A549 (cell line): ENCODE measurements at regions not wholly inside any gene's neighbourhood (a gene's known extent, or its start where the extent isn't known, plus 50 kb on each side); places are given as distances from the start of the nearest gene placed in this dataset.

Experiments used
- ATAC-seq, 2 experiments: fragments of 200-7000 bp in 1 of 2; fragments of >200 bp in 1 of 2; cut with Nextera tagmentation in 1 of 2; cut with Tn5 transposase in 1 of 2; 3 replicates each; pipeline versions ENCODE4 v1.8.0 to v1.9.1; 2018 to 2020; ENCODE audit warnings: mild to moderate bottlenecking in 1 of 2, moderate library complexity in 1 of 2
- CTCF ChIA-PET: fragments of 300-600 bp; sonication (Branson Sonifier 250); formaldehyde crosslinking; extraction: SDS; loops from one replicate; lab custom pipeline; 2021; ENCODE audit warnings: antibody characterized with exemption, inconsistent platforms; lab: Yijun Ruan, JAX
- POLR2A ChIA-PET: fragments of 350-600 bp; formaldehyde crosslinking; extraction: SDS; loops from one replicate; lab custom pipeline; 2021; ENCODE audit warnings: antibody characterized with exemption, inconsistent platforms; lab: Yijun Ruan, JAX
- DNase-seq, 2 experiments: peaks; one replicate each; pipeline versions ENCODE4 v3.0.0 to v3.0.0-alpha.2; 2011 to 2016; ENCODE audit warnings: low read depth in 1 of 2, low spot score in 1 of 2
- FAIRE-seq: peaks from 2 replicates; lab custom pipeline; 2011; peaks lifted over from hg19 to GRCh38; lab: Jason Lieb, UNC
- H3K27ac ChIP-seq, 2 experiments: fragments of >200 bp; sonication (Bioruptor Twin); formaldehyde crosslinking; 3 replicates each; pipeline ENCODE4 v1.5.1; 2016 to 2017
- H3K4me1 ChIP-seq: fragments of >200 bp; sonication (Bioruptor Twin); formaldehyde crosslinking; 3 replicates; pipeline ENCODE4 v1.6.1; 2016
- H3K4me2 ChIP-seq: fragments of >200 bp; sonication (Bioruptor Twin); formaldehyde crosslinking; 3 replicates; pipeline ENCODE4 v1.6.1; 2016
- H3K4me3 ChIP-seq: fragments of >200 bp; sonication (Bioruptor Twin); formaldehyde crosslinking; 3 replicates; pipeline ENCODE4 v1.5.1; 2016
- H3K9me3 ChIP-seq: fragments of >200 bp; sonication (Bioruptor Twin); formaldehyde crosslinking; 3 replicates; pipeline ENCODE4 v1.6.1; 2016
- ATOH8 ChIP-seq: fragments of 250-450 bp; sonication (Bioruptor Pico); IDR thresholded peaks from 2 replicates; pipeline ENCODE4 v1.5.0; 2020; ENCODE audit warnings: low read depth, mild to moderate bottlenecking, moderate library complexity
- CBX8 ChIP-seq: fragments of 200-600 bp; sonication (generic); IDR thresholded peaks from 2 replicates; pipeline ENCODE4 v1.6.1; 2016
- EHF ChIP-seq: fragments of 250-450 bp; sonication (Bioruptor Pico); IDR thresholded peaks from 2 replicates; pipeline ENCODE4 v1.5.0; 2020; ENCODE audit warnings: mild to moderate bottlenecking
- EHMT2 ChIP-seq: fragments of 200-600 bp; sonication (generic); IDR thresholded peaks from 2 replicates; pipeline ENCODE4 v1.6.1; 2016; ENCODE audit warnings: antibody characterized with exemption, low read depth, mild to moderate bottlenecking, moderate library complexity
- GATA3 ChIP-seq: IDR thresholded peaks from 2 replicates; pipeline ENCODE4 v1.6.1; 2012; ENCODE audit warnings: borderline replicate concordance
- HDAC2 ChIP-seq: fragments of 200-600 bp; sonication (generic); IDR thresholded peaks from 2 replicates; pipeline ENCODE4 v1.6.1; 2016
- HMGXB4 ChIP-seq: fragments of 250-450 bp; sonication (Bioruptor Pico); IDR thresholded peaks from 2 replicates; pipeline ENCODE4 v1.5.0; 2021; ENCODE audit warnings: mild to moderate bottlenecking, moderate library complexity, borderline replicate concordance
- HOXB13 ChIP-seq: fragments of 250-450 bp; sonication (Bioruptor Pico); IDR thresholded peaks from 2 replicates; pipeline ENCODE4 v1.5.0; 2020; ENCODE audit warnings: low read depth, mild to moderate bottlenecking, moderate library complexity
- HOXB5 ChIP-seq: fragments of 250-450 bp; sonication (Bioruptor Pico); IDR thresholded peaks from 2 replicates; pipeline ENCODE4 v1.5.0; 2020; ENCODE audit warnings: mild to moderate bottlenecking, moderate library complexity
- JUNB ChIP-seq: fragments of >200 bp; sonication (Bioruptor Twin); formaldehyde crosslinking; IDR thresholded peaks from 2 replicates; pipeline ENCODE4 v1.6.1; 2016
- KDM5A ChIP-seq: fragments of 200-600 bp; sonication (generic); IDR thresholded peaks from 2 replicates; pipeline ENCODE4 v1.6.1; 2016; ENCODE audit warnings: antibody characterized with exemption, mild to moderate bottlenecking
- MAFK ChIP-seq: fragments of 450-650 bp; IDR thresholded peaks from 2 replicates; pipeline ENCODE4 v1.6.1; 2014; ENCODE audit not compliant: partially characterized antibody
- MAZ ChIP-seq: fragments of 150-350 bp; IDR thresholded peaks from 2 replicates; pipeline ENCODE4 v1.6.1; 2014; ENCODE audit warnings: antibody characterized with exemption, low read depth, low read length, borderline replicate concordance
- MYC ChIP-seq: IDR thresholded peaks from 2 replicates; pipeline ENCODE4 v1.6.1; 2012; ENCODE audit warnings: mild to moderate bottlenecking, inconsistent platforms, low read length, improper control_type of control experiment, borderline replicate concordance
- NFE2L2 ChIP-seq: fragments of 150-350 bp; conservative IDR thresholded peaks from 2 replicates; pipeline ENCODE4 v1.6.1; 2014; ENCODE audit warnings: low read length
- NR3C1 ChIP-seq: fragments of >200 bp; sonication (Bioruptor Twin); formaldehyde crosslinking; IDR thresholded peaks from 3 replicates; pipeline ENCODE4 v1.6.1; 2017
- PBX3 ChIP-seq: IDR thresholded peaks from 2 replicates; pipeline ENCODE4 v1.6.1; 2012
- POLR2AphosphoS2 ChIP-seq: conservative IDR thresholded peaks from 2 replicates; pipeline ENCODE4 v1.6.1; 2012; ENCODE audit warnings: low read length, improper control_type of control experiment, inconsistent platforms
- RARB ChIP-seq: fragments of 250-450 bp; sonication (Bioruptor Pico); IDR thresholded peaks from 2 replicates; pipeline ENCODE4 v1.8.0; 2021; ENCODE audit warnings: mild to moderate bottlenecking, moderate library complexity
- RCOR1 ChIP-seq: fragments of 150-350 bp; IDR thresholded peaks from 2 replicates; pipeline ENCODE4 v1.6.1; 2014; ENCODE audit warnings: antibody characterized with exemption, low read length, low read depth
- TP53 ChIP-seq: fragments of 250-450 bp; sonication (Bioruptor Pico); IDR thresholded peaks from 2 replicates; pipeline ENCODE4 v1.5.0; 2021; ENCODE audit warnings: mild to moderate bottlenecking, moderate library complexity
- USF2 ChIP-seq: fragments of 450-650 bp; IDR thresholded peaks from 2 replicates; pipeline ENCODE4 v1.6.1; 2014; ENCODE audit warnings: antibody characterized with exemption
- ZFP36 ChIP-seq: fragments of 450-650 bp; IDR thresholded peaks from 2 replicates; pipeline ENCODE4 v1.6.1; 2014; ENCODE audit warnings: borderline replicate concordance; ENCODE audit not compliant: partially characterized antibody
- ZNF302 ChIP-seq: fragments of 250-450 bp; sonication (Bioruptor Pico); IDR thresholded peaks from 2 replicates; pipeline ENCODE4 v1.9.0; 2021; ENCODE audit warnings: inconsistent platforms, mild to moderate bottlenecking, moderate library complexity
- WGBS: methylation state at CpG from one replicate; pipeline ENCODE4 v1.1.6; 2017; ENCODE audit errors: missing lambda C conversion rate; 5-methylcytosine and 5-hydroxymethylcytosine counted together

- CTCF ChIA-PET, result interaction anchor here (0.6 to 1.3 kb wide), 3 partner anchors 10 to 796 kb away, joined by 3 to 4 read pairs (median 3); no protein-coding TSS in a partner anchor
- H3K27ac ChIP-seq, result no peak overlapping the region
These were observed 1399.0 kb upstream of the ZEB2 start for GRCh38 chr2:145918951-145919350.

GRCh38 chr2:145916799-145917198 lies 1396.9 kb upstream of the ZEB2 start:
- TF ChIP-seq KDM5A, result no peak
- TF ChIP-seq MAFK, result peak; percentile 51
- no peak overlapping the region for H3K4me2 ChIP-seq
- ChIA-PET CTCF (interaction anchor here (0.6 kb wide), 1 partner anchor 139 kb away, joined by 5 read pairs; no protein-coding TSS in a partner anchor), POLR2A (no interaction called here)
- no peak for FAIRE-seq
- no peak for ATAC-seq
- no peaks in the 10 kb centered on the region for H3K9me3 ChIP-seq
- DNase-seq, result no peak
- 65% methylated on average over 5 of the region's 5 CpGs for WGBS
- no peaks in the 10 kb centered on the region for H3K4me1 ChIP-seq
- no peak overlapping the region for H3K4me3 ChIP-seq
- no peak overlapping the region for H3K27ac ChIP-seq

More at GRCh38 chr2:145918951-145919350, 1399.0 kb upstream of the ZEB2 start:
- no peak for ATAC-seq
- no peaks in the 10 kb centered on the region for H3K4me1 ChIP-seq
- POLR2A ChIA-PET, result no interaction called here
- FAIRE-seq, result no peak
- H3K9me3 ChIP-seq, result no peaks in the 10 kb centered on the region
- DNase-seq, result no peak
- no peak overlapping the region for H3K4me2 ChIP-seq
- TF ChIP-seq POLR2AphosphoS2 (no peak), GATA3 (no peak), TP53 (CRISPR knock-in tag) (no peak), HOXB13 (CRISPR knock-in tag) (no peak), HOXB5 (CRISPR knock-in tag) (no peak), RARB (CRISPR knock-in tag) (no peak), PBX3 (no peak), MYC (no peak), USF2 (no peak), NR3C1 (no peak), RCOR1 (no peak)
- no peak overlapping the region for H3K4me3 ChIP-seq
- 76% methylated on average over 1 of the region's 1 CpG for WGBS

- WGBS, result 19% methylated on average over 4 of the region's 4 CpGs
- FAIRE-seq (no peak), ATAC-seq (no peak), DNase-seq (no peak)
- H3K27ac ChIP-seq, result no peak overlapping the region
- TF ChIP-seq MYC (no peak), ZFP36 (no peak), JUNB (no peak), CBX8 (no peak), EHMT2 (no peak), MAZ (no peak), ATOH8 (CRISPR knock-in tag) (no peak), HDAC2 (no peak), RCOR1 (no peak), NFE2L2 (no peak), HMGXB4 (CRISPR knock-in tag) (no peak), EHF (CRISPR knock-in tag) (no peak), ZNF302 (CRISPR knock-in tag) (no peak)
- ChIA-PET CTCF (no interaction called here), POLR2A (no interaction called here)
- no peak overlapping the region for H3K4me3 ChIP-seq
- H3K4me2 ChIP-seq, result no peak overlapping the region
- no peaks in the 10 kb centered on the region for H3K9me3 ChIP-seq
- H3K4me1 ChIP-seq, result no peaks in the 10 kb centered on the region
These were observed 1394.8 kb upstream of the ZEB2 start for GRCh38 chr2:145914716-145915115.
